ENCODE measurements at regions not wholly inside any gene's neighbourhood (a gene's known extent, or its start where the extent isn't known, plus 50 kb on each side); places are given as distances from the start of the nearest gene placed in this dataset.

GRCh38 chrX:38890326-38890725 is 89.1 kb downstream of the MID1IP1 start:
- DNase-seq, result no peak

DNA sequence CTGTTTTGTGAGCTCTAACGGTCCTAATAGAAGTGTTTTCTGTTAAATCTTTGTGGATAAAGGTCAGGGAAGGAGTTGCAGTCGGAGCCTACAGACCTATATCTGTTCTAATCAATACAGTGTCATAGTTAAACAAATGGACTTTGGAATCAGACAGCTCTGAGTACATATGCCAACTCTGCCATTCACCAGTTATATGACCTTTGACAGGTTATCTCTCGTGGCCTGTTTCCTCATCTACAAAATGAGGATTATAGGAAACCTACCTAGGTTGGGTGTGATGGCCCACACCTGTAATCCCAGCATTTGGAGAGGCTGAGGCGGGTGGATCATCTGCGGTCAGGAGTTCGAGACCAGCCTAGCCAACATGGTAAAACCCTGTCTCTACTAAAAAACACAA is 89.7 kb downstream of the MID1IP1 start:
- no peak for DNase-seq

DNA sequence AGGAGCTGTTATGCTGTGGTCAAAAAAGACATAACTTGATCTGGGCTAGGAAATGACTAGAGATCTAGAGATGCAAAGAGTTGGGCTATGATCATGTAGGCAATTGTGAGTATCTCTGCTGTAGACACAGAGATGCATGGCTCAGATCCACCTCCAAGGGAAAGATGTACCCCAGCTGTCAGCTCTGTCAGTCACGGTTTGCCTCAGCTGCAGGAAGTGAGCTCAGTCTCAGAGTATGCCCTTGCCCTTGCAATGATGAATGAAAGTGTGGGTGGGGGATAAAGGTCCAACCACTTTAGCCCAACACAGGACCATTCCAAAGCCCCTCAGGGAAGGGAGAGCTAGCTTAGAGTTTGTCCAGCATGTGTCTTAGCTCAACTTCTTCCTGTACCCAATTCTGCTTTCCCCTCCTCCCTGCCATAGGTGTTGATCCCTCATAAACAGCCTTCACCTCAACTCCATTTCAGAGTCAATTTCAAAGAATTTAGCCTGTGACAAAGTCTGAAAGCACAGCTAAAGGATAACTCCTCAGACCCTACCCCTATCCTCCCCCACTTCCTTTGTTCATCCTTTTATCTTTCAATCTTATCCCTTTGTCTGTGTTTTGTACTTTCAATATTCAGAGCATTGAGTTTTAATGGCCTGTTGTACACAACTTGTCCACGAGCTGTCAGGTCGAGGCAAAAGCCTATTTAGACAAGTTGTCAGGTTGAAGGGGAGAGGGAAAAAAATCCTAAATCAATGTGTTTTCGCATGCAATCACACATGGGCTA is 90.6 kb downstream of the MID1IP1 start:
- DNase-seq, result peak; percentile 25

DNA sequence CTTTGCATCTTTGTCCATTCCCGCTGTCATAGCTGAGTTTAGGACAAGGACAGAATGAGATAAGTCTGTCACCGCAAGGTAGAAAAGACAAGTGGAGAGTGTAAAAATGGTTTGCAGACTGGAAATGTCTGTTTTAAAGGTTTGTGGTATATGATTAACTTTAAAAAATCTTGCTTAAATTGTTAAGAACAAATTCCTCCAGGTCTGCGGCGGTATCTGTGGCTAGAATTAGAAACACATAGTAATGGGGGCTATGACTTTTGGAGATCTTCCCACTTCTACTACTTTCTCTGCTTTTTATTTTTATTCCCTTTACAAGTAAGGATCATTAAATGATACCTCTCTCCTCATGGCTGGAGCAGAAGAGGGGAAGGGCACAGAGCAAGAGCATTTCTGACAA is 92.2 kb downstream of the MID1IP1 start:
- DNase-seq, result no peak

- DNase-seq, result no peak
These were observed 94.5 kb downstream of the MID1IP1 start for GRCh38 chrX:38895775-38896174.

DNA sequence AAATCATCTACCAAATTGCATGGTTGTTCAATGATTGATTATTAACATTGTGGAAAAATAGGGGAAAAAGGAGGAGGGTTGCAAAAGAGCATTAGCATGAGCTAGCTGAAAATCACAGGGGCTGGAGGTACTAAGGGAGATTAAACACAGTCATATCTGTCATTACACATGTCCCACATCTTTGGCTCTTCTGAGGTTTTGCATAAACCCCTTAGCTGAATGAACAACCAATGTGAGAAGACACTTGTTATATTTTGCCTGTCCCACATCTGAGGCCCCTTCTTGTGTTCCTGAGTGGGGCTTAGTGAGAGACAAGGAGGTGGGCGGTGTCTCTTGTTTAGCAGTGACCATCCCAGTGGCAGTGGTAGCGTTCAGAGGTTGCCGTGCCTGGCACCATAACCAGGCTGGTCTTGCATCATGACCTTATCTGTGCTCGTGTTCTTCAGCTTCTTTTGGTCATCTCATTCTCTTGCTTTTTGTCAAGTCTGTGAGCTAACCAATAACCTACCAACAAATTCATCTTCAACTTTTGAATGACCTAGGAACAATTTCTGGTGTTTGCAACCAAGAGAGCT is 95.6 kb downstream of the MID1IP1 start:
- no peak for DNase-seq

DNA sequence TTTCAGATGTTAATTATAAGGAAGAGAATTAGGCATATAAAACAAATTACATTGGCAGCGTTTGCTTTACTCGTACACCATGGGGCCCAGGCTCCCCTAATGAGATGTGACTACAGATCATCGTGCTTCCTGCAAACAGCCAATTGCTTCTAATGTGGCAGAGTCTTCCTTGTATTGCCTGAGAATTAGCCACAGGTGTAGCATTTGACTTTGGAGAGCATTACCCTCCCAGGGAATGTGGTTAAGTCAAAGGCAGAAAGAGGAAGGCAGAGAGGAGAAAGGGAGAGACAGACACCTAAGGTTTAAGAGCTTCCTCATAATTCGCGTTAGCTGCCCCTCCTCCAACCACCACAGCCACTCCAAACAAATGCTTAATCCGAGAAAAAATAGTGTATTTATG is 97.0 kb downstream of the MID1IP1 start:
- no peak for DNase-seq

- no peak for DNase-seq
These were observed 98.4 kb downstream of the MID1IP1 start for GRCh38 chrX:38899650-38900049.

DNA sequence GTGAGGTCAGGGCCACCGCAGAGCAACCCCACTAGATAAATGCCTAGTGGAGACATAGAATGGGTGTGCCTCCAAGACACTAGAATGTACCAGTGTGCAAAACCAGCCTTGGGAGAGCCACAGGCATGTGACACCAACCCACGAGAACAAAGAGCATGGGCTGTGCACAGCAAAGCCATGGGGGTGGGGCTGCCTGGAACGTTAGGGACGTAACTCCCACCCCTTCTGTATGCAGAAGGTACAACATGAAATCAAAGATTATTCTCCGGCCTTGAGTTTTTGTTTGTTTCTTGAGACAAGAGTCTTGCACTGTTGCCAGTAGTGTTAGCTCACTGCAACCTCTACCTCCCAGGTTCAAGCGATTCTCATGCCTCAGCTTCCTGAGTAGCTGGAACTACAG is 99.5 kb downstream of the MID1IP1 start:
- DNase-seq, result no peak

GRCh38 chrX:38902972-38903492 is 101.8 kb downstream of the MID1IP1 start:
- peak; percentile 15 for DNase-seq

DNA sequence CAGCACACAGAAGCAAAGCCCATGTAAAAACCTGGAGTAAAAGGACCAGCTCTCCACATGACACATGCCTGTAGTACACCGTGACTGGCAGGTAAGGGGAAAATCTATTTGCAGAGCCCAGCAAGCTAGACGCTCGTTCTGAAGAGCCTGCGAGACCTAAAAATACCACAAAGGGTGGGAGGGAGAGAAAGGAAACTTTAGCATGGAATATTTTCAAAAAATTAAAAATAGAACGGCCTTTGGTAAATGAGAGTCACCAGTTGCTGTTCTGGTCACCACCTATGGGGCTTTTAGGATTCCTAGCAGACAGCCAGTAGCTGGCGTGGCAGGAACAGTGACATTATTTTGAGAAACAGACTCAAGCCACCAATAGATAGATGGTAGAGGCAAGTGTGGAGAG is 115.5 kb downstream of the MID1IP1 start:
- no peak for DNase-seq

DNA sequence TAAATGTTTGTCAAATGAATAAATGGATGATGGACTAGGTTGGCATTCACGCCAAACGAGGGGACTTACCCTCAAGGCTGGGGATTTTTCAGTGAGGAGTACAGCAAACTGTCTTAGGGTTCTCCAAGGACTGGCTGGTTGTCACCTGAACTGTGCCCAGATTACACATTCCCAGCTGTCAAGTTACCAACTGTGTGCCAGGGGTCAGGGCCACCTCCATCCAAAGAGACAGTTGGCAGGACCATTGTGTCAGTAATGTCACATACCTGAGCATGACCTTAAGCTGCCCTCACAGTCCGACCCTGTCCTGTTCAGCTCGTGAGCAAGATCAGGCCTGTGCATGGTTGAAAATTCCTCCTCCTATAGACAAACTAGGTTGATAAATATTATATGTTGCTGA is 116.7 kb downstream of the MID1IP1 start:
- DNase-seq, result no peak

- DNase-seq, result no peak
These were observed 117.9 kb downstream of the MID1IP1 start for GRCh38 chrX:38919202-38919601.

DNA sequence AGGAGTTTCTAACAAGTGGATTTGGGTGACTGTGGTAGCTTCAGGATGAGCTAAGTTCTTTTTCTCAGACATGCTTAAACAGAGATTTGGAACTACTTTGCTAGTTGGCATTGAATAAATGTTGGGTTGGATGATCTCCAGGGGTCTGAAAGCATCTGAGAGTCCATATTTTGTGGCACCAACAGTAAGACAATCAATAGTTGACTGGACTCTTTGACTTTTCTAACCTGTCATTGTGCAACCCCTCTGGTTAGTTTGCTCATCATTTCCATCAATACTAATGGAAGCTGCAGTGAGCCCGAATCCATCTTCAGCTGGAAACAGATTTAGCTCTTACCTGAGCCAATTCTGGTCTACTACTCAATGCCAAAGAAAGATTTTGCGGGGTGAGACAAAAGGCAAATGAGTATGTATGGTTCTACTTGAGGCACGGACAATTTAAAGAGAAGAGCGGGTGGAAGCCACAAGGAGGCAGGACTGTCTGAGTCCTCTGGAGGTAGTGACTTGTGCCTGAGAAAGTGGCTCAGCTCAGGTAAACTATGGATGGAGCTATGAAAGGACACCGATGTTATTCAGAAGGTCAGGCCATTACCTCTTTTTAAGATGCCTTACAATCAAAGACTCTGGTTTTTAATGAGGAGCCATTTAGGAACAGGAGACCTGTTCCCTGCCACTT is 118.7 kb downstream of the MID1IP1 start:
- no peak for DNase-seq

DNA sequence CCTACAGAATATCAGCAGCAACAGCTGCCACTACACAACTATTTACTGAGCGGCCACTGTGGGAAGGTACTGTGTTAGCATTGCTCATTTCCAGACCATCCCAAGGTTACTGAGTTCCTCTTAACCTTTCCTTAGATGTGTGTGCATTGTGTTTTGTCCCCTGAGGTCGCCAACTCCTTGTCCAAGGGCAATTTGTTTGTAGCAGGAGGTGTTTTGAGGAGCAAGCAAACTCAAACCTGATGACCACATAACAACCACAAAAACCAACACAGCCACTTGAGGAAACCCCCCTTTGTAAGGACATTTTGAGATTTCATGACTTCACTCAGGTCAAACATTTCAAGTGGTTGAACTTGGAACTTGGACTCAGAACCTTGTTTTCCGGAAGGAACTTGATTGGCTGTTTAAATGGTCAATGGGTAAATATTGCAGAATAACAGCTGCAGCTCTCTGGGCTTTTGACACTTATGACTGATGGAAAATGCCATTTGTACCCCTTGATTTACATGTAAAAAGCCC is 122.3 kb downstream of the MID1IP1 start:
- no peak for DNase-seq

- no peak for DNase-seq
These were observed 126.3 kb downstream of the MID1IP1 start for GRCh38 chrX:38927592-38927991.

- no peak for DNase-seq
These were observed 128.7 kb downstream of the MID1IP1 start for GRCh38 chrX:38929966-38930421.

DNA sequence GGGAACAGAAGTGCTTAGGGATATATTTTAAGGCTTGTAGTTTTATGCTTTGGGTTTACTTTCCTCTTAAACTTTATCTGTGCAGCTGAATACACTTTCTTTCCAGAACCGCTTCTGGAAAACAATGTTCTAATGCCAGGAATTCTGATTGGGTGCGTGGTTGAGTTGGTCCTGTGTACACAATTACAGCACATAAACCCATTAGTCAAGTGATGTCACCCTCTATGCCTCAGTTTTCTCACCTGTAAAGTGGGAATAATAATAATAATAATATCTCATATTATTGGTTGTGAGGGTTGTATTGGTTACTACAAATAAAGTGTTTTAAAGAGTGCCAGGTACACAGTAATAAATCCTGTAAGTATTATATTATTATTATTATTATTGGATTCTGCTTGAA is 129.2 kb downstream of the MID1IP1 start:
- no peak for DNase-seq

- no peak for DNase-seq
These were observed 134.3 kb downstream of the MID1IP1 start for GRCh38 chrX:38935561-38935960.

- no peak for DNase-seq
These were observed 136.1 kb downstream of the MID1IP1 start for GRCh38 chrX:38937400-38937799.

- no peak for DNase-seq
These were observed 136.7 kb downstream of the MID1IP1 start for GRCh38 chrX:38937926-38938325.

GRCh38 chrX:38939067-38939466 is 137.8 kb downstream of the MID1IP1 start:
- DNase-seq, result no peak

- DNase-seq, result no peak
These were observed 139.3 kb downstream of the MID1IP1 start for GRCh38 chrX:38940547-38940946.

DNA sequence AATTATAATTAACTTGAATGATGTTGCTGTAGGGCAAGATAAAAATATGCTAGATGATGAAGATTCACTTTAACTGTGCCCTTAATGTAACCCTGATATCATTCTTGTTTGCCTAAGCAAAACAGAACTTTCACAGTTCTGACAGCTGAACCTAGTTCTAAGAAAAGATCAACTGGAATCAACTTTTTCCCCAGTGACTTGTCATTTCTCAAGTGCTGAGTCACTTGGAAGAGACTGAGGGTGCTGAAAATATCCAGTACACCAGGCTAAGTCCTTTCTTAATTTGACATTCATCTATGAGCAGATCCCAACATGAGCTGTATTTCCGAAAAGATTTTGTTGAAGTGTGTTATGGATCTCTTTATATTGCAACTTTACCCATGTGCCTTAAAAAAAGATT is 140.4 kb downstream of the MID1IP1 start:
- no peak for DNase-seq

All from eye (tissue), 1 donor.